H9 (cell line): ENCODE measurements at regions not wholly inside any gene's neighbourhood (a gene's known extent, or its start where the extent isn't known, plus 50 kb on each side); places are given as distances from the start of the nearest gene placed in this dataset.

ENCODE experiments used
- DNase-seq: peaks from one replicate; pipeline ENCODE4 v3.0.0-alpha.2; 2017
- H2AFZ ChIP-seq: one replicate; pipeline ENCODE4 v1.6.1; 2013; ENCODE audit warnings: mild to moderate bottlenecking, low read length, control low read depth, moderate library complexity
- H2AK5ac ChIP-seq: 2 replicates; pipeline ENCODE4 v1.6.1; 2013; ENCODE audit warnings: low read length, control low read depth, mixed read lengths; ENCODE audit not compliant: insufficient read length
- H2BK120ac ChIP-seq: one replicate; pipeline ENCODE4 v1.6.1; 2013; ENCODE audit warnings: low read depth, mild to moderate bottlenecking, low read length, control low read depth, inconsistent platforms; ENCODE audit not compliant: poor library complexity, severe bottlenecking
- H2BK12ac ChIP-seq: 2 replicates; pipeline ENCODE4 v1.6.1; 2013; ENCODE audit warnings: low read length, control low read depth, mixed read lengths, low read depth; ENCODE audit not compliant: insufficient read length
- H2BK15ac ChIP-seq: 2 replicates; pipeline ENCODE4 v1.6.1; 2013; ENCODE audit warnings: low read depth, low read length, control low read depth
- H2BK20ac ChIP-seq: one replicate; pipeline ENCODE4 v1.6.1; 2013; ENCODE audit warnings: low read depth, mild to moderate bottlenecking, low read length, control low read depth, inconsistent platforms; ENCODE audit not compliant: poor library complexity, severe bottlenecking
- H2BK5ac ChIP-seq: 2 replicates; pipeline ENCODE4 v1.6.1; 2013; ENCODE audit warnings: low read length, control low read depth, mixed read lengths; ENCODE audit not compliant: insufficient read length
- H3K14ac ChIP-seq: 2 replicates; pipeline ENCODE4 v1.6.1; 2013; ENCODE audit warnings: low read length, control low read depth; ENCODE audit not compliant: insufficient read depth
- H3K18ac ChIP-seq: 2 replicates; pipeline ENCODE4 v1.6.1; 2013; ENCODE audit warnings: low read depth, mild to moderate bottlenecking, mixed read lengths, low read length, control low read depth; ENCODE audit not compliant: insufficient read length
- H3K23ac ChIP-seq: 2 replicates; pipeline ENCODE4 v1.6.1; 2013; ENCODE audit warnings: low read length, control low read depth, mixed read lengths, low read depth; ENCODE audit not compliant: insufficient read length
- H3K23me2 ChIP-seq: 2 replicates; pipeline ENCODE4 v1.6.1; 2013; ENCODE audit warnings: low read depth, mild to moderate bottlenecking, mixed read lengths, low read length, control low read depth; ENCODE audit not compliant: insufficient read length, poor library complexity, severe bottlenecking
- H3K27ac ChIP-seq: 2 replicates; pipeline ENCODE4 v1.5.1; 2013; ENCODE audit warnings: low read length, control low read depth, mixed read lengths, low read depth; ENCODE audit not compliant: insufficient read length
- H3K27me3 ChIP-seq: 2 replicates; pipeline ENCODE4 v1.6.1; 2013; ENCODE audit warnings: low read length, control low read depth, inconsistent platforms; ENCODE audit not compliant: insufficient read depth
- H3K4ac ChIP-seq: 2 replicates; pipeline ENCODE4 v1.6.1; 2013; ENCODE audit warnings: low read depth, mild to moderate bottlenecking, control low read depth, inconsistent platforms, low read length, moderate library complexity
- H3K4me1 ChIP-seq: 2 replicates; pipeline ENCODE4 v1.6.1; 2013; ENCODE audit warnings: low read length, control low read depth, inconsistent platforms; ENCODE audit not compliant: insufficient read depth
- H3K4me2 ChIP-seq: 2 replicates; pipeline ENCODE4 v1.6.1; 2013; ENCODE audit warnings: low read length, control low read depth, mixed read lengths; ENCODE audit not compliant: insufficient read length, insufficient read depth
- H3K56ac ChIP-seq: 2 replicates; pipeline ENCODE4 v1.6.1; 2013; ENCODE audit warnings: low read depth, mild to moderate bottlenecking, mixed read lengths, low read length, control low read depth; ENCODE audit not compliant: insufficient read length
- H3K79me1 ChIP-seq: 2 replicates; pipeline ENCODE4 v1.6.1; 2013; ENCODE audit warnings: low read depth, mild to moderate bottlenecking, moderate library complexity, low read length, control low read depth, inconsistent platforms; ENCODE audit not compliant: insufficient read depth, poor library complexity, severe bottlenecking
- H3K79me2 ChIP-seq: 2 replicates; pipeline ENCODE4 v1.6.1; 2013; ENCODE audit warnings: low read length, control low read depth, inconsistent platforms; ENCODE audit not compliant: insufficient read depth
- H3K9ac ChIP-seq: 2 replicates; pipeline ENCODE4 v1.6.1; 2013; ENCODE audit warnings: low read length, control low read depth, mixed read lengths; ENCODE audit not compliant: insufficient read length; ENCODE audit errors: extremely low read depth
- H3K9me3 ChIP-seq: one replicate; pipeline ENCODE4 v1.6.1; 2013; ENCODE audit warnings: low read depth, low read length, inconsistent platforms; ENCODE audit not compliant: control insufficient read depth
- H3T11ph ChIP-seq: one replicate; pipeline ENCODE4 v1.6.1; 2013; ENCODE audit warnings: mild to moderate bottlenecking, low read length, control low read depth, inconsistent platforms
- H4K20me1 ChIP-seq: one replicate; pipeline ENCODE4 v1.6.1; 2013; ENCODE audit not compliant: control insufficient read depth, insufficient read length, insufficient read depth
- H4K5ac ChIP-seq: 2 replicates; pipeline ENCODE4 v1.6.1; 2013; ENCODE audit warnings: low read depth, mild to moderate bottlenecking, mixed read lengths, low read length, control low read depth; ENCODE audit not compliant: insufficient read length
- H4K8ac ChIP-seq: replicated peaks from 2 replicates; pipeline ENCODE4 v1.6.1; 2013; ENCODE audit warnings: low read length, control low read depth, mixed read lengths, low read depth; ENCODE audit not compliant: insufficient read length
- H4K91ac ChIP-seq: 2 replicates; pipeline ENCODE4 v1.6.1; 2013; ENCODE audit warnings: low read depth, mild to moderate bottlenecking, moderate library complexity, mixed read lengths, low read length, control low read depth; ENCODE audit not compliant: insufficient read length
- H3K27ac Mint-ChIP-seq, 3 experiments: 2 replicates in 2 of 3; 3 replicates in 1 of 3; pipeline ENCODE4 v1.8.0; 2020 to 2021; ENCODE audit warnings: mixed read lengths in 3 of 3, mild to moderate bottlenecking in 1 of 3, moderate library complexity in 1 of 3
- H3K27me3 Mint-ChIP-seq: 2 replicates; pipeline ENCODE4 v1.8.0; 2021; ENCODE audit warnings: low read depth, mild to moderate bottlenecking, moderate library complexity, mixed read lengths
- H3K36me3 Mint-ChIP-seq, 3 experiments: 2 replicates in 2 of 3; 3 replicates in 1 of 3; pipeline ENCODE4 v1.8.0; 2020 to 2021; ENCODE audit warnings: low read depth in 3 of 3, mixed read lengths in 3 of 3; ENCODE audit not compliant: insufficient read depth in 1 of 3
- H3K4me1 Mint-ChIP-seq, 2 experiments: 2 replicates each; pipeline ENCODE4 v1.8.0; 2020; ENCODE audit warnings: mixed read lengths in 2 of 2
- H3K4me3 Mint-ChIP-seq, 2 experiments: 2 replicates in 1 of 2; 3 replicates in 1 of 2; pipeline ENCODE4 v1.8.0; 2020 to 2021; ENCODE audit warnings: mild to moderate bottlenecking in 2 of 2, mixed read lengths in 2 of 2, moderate library complexity in 1 of 2
- H3K9me3 Mint-ChIP-seq, 2 experiments: 2 replicates in 1 of 2; 3 replicates in 1 of 2; pipeline ENCODE4 v1.8.0; 2020; ENCODE audit warnings: mild to moderate bottlenecking in 2 of 2, mixed read lengths in 2 of 2, moderate library complexity in 1 of 2
- CTCF ChIP-seq: fragments of 200-600 bp; sonication (generic); conservative IDR thresholded peaks from 3 replicates; pipeline ENCODE4 v1.8.0; 2021; ENCODE audit warnings: antibody characterized with exemption, mild to moderate bottlenecking
- WGBS: extraction: QIAGEN DNeasy Blood & Tissue Kit; methylation state at CpG from one replicate; pipeline ENCODE4 v1.1.7; 2013; ENCODE audit warnings: missing lambda C conversion rate, low lambda C conversion rate, mixed read lengths; ENCODE audit not compliant: insufficient read length; ENCODE audit errors: extremely low coverage; 5-methylcytosine and 5-hydroxymethylcytosine counted together

- Histone ChIP-seq H4K20me1 (no peaks in the 10 kb centered on the region), H4K5ac (no peak overlapping the region), H3K9me3 (no peaks in the 10 kb centered on the region), H2BK15ac (no peak overlapping the region), H2BK12ac (no peak overlapping the region), H3K79me2 (no peaks in the 10 kb centered on the region), H3K4me1 (no peaks in the 10 kb centered on the region; the same call in 1 of the 2 replicates), H3K23me2 (no peaks in the 10 kb centered on the region), H3K27ac (no peak overlapping the region), H3K27me3 (no peaks in the 10 kb centered on the region), H3K56ac (no peak overlapping the region), H4K8ac (no peak overlapping the region), H2AFZ (no peak overlapping the region), H3K14ac (no peak overlapping the region), H2BK120ac (no peak overlapping the region), H3K4me2 (no peak overlapping the region), H3T11ph (no peak overlapping the region), H2BK5ac (no peak overlapping the region), H3K18ac (no peak overlapping the region), H4K91ac (no peak overlapping the region), H3K23ac (no peak overlapping the region), H3K79me1 (no peaks in the 10 kb centered on the region), H3K9ac (no peak overlapping the region), H3K4ac (no peak overlapping the region), H2BK20ac (no peak overlapping the region), H2AK5ac (no peak overlapping the region)
- Mint-ChIP-seq H3K4me1 (peaks cover 3 to 24% of the 10 kb centered on the region in 2 experiments; a peak in 3 of 4 replicates), H3K27ac (no peak overlapping the region), H3K27me3 (no peaks in the 10 kb centered on the region; the same call in 1 of the 2 replicates), H3K36me3 (no peaks in the 10 kb centered on the region; a peak in 1 of 7 replicates), H3K9me3 (no peaks in the 10 kb centered on the region; a peak in 1 of 5 replicates), H3K4me3 (no peak overlapping the region)
- TF ChIP-seq CTCF, result no peak
- WGBS, result no CpG with 5 or more reads among the region's 9 CpGs
- DNase-seq, result no peak
These were observed 174.0 kb upstream of the MYCN start for GRCh38 chr2:15766303-15766861.
